GM10266 (cell line): ENCODE measurements at regions not wholly inside any gene's neighbourhood (a gene's known extent, or its start where the extent isn't known, plus 50 kb on each side); places are given as distances from the start of the nearest gene placed in this dataset.

Source experiments
- DNase-seq: peaks from one replicate; pipeline ENCODE4 v3.0.0; 2012; ENCODE audit errors: extremely low spot score
- TF ChIP-seq, protein P1 (sequence below): IDR thresholded peaks from 2 replicates; pipeline ENCODE4 v1.5.1; 2012; ENCODE audit warnings: mild to moderate bottlenecking, low read depth; ENCODE audit not compliant: control insufficient read depth, insufficient read depth; ENCODE audit errors: missing control alignments

DNA sequence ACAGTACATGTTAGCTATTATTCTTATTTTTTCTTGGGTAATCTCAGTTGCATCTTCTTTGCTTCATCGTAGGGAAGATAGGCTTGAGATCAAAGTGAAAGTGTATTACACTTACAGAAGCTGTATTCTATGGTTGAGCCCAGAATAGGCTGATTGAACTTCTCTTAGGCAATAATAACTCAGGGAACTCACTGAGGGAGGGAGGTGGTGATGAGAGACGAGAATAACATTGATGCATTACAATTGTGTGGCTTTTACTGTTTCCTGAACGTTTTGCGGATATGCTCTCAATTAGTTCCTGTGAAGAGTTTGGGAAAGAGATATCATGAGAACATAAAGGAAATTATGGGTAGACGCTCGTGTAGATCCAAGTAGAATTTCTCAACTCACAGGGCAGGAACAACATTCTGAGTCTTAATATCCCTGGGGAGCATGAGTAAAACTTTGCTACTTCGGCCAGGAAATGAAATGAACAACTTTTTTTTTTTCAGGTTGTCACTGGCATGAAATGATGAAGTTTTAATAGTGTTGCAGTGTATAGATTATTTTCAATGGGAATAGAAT lies 302.2 kb downstream of the TUSC7 start:
- TF ChIP-seq, protein P1, sequence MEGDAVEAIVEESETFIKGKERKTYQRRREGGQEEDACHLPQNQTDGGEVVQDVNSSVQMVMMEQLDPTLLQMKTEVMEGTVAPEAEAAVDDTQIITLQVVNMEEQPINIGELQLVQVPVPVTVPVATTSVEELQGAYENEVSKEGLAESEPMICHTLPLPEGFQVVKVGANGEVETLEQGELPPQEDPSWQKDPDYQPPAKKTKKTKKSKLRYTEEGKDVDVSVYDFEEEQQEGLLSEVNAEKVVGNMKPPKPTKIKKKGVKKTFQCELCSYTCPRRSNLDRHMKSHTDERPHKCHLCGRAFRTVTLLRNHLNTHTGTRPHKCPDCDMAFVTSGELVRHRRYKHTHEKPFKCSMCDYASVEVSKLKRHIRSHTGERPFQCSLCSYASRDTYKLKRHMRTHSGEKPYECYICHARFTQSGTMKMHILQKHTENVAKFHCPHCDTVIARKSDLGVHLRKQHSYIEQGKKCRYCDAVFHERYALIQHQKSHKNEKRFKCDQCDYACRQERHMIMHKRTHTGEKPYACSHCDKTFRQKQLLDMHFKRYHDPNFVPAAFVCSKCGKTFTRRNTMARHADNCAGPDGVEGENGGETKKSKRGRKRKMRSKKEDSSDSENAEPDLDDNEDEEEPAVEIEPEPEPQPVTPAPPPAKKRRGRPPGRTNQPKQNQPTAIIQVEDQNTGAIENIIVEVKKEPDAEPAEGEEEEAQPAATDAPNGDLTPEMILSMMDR: no peak
- no peak for DNase-seq

DNA sequence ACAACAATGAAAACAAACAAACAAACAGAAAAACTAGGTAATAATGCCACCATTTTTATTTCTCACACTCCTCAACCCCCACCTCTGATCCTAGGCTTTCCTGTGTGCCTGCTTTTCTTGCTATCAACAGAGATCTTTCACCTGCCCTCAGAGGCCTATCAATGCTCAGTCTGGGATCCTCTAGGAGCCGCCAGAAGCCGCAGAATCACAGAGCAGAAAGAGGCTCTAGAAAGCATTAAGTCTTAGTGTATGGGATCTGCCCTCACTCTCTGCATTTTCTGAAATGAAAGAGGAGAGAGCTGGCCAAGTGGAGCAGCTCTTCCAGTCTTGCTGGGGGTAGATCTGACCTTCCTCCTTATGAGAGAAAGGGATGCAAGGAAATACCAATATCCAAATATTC lies 306.8 kb downstream of the TUSC7 start:
- DNase-seq: no peak
- TF ChIP-seq, protein P1: no peak

DNA sequence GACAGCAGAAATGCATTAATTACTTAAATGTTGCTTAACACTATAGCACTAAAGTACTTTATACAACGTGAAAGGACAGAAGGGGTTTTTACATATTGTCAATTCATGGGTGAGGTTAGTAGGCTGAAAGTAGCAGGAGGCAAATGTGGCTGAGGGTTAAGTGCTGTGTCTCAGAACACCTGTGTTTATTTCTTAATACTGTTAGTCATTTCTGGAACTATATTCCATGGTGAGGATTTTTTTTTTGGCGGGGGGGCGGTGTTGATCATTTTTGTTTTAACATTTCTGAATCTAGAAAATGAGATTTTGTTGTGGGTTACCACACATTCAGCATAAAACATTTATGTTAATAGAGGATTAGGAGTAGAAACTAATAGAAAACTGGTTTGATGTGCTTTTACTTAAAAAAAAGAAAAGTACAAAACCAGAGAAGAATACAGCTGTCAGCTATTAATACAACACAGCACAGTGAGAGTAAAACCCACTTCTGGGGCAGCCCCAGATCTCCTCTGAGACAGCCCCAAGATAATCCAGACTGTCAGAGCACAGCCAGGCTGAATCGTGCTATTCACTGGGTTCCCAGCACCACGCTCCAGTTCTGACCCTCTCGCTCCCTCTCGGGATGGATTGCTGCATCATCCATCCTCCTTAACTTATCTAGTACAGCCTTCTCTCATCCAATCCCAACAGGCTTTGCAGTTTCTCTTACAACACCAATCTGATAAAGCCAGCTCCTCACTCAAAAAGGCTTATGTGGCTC lies 307.7 kb downstream of the TUSC7 start:
- TF ChIP-seq, protein P1: no peak
- peak; percentile 20 for DNase-seq

DNA sequence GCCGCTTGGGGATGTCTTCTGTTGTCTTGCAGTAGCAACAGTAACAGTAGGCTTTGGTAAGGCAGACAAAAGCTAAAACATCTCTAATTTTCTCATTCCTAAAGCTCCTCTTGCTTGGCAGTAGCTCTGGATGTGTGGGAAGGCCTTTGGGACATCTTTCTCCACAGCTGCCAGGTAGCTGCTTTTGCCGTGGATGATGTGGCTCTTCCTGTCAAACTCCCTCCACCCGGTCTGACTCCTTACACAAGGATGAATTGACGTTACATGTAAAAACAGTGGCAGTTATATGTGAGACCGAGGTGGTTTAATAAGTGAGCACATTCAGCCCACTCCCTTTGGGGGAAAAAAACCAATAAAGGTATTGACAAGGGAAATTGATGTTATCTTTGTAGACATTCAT lies 309.1 kb downstream of the TUSC7 start:
- TF ChIP-seq, protein P1: no peak
- DNase-seq: no peak

DNA sequence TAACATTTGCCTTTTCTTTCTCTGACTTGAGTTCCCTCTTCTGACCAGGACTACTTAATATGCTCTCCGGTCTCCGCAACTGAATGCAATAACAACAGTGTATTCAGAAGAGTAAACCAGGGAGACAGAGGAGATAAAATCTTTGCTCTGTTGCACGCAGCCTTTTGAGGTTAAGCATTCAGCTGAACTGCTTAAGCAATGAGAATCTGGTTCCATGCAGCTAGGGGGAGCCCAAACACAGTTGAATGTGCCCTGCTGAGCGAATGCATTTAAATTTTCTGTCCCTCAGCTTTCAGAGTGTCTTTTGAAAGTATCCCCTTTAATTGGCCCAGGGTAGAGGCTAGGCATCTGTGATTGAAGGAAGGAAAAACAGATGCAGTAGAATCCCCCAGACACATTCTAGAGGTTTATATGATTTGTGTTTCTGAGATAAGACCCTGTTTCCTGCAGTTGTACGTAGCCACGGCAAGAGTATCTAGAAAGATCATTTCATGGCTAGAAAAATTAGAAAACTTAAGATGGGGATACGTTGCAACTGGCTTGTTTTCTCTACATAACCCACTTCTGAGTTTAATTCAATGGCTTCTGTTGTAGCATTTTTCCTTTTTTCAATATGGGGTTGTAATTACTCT lies 309.6 kb downstream of the TUSC7 start:
- TF ChIP-seq, protein P1: peak; percentile 86
- peak; percentile 51 for DNase-seq

DNA sequence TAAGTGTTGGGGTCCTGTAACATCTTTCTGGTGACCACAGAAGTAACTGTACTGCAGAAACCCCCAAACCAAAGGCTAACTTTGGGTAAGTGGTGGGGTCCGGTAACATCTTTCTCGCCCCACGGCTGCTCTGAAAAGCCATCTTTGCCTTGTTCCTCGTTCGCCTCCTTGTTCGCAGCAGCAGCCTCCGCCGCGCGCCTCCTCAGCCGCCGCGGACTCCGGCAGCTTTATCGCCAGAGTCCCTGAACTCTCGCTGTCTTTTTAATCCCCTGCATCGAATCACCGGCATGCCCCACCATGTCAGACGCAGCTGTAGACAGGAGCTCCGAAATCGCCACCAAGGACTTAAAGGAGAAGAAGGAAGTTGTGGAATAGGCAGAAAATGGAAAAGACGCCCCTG lies 316.8 kb downstream of the TUSC7 start:
- no peak for DNase-seq
- TF ChIP-seq, protein P1: no peak

DNA sequence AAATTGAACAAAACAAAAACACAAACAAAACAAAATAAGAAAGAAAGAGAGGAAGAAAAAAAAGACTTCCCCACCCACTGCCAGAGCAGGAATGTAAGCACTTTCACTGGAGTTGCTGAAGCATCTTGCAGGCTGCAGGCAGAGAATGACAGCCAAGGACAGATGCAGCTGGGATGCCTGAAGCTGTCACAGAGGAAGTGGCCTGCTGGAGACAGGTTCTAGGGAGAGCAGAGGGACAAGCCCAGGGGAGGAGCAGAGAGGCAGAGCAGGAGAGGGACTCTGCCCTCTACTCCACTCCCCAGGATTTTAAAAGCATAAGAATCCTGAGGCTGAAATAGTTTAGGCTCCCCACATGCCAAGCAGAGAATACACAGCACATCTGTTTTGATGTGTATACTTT lies 326.2 kb downstream of the TUSC7 start:
- no peak for DNase-seq

More for the DNA sequence above, 326.2 kb downstream of the TUSC7 start:
- TF ChIP-seq, protein P1: no peak
